ENCODE measurements at regions not wholly inside any gene's neighbourhood (a gene's known extent, or its start where the extent isn't known, plus 50 kb on each side); places are given as distances from the start of the nearest gene placed in this dataset.
"Not testable (repeated sequence)": the region's sequence is repeated elsewhere in the genome, so short reads cannot be mapped to it uniquely, and the experiment has no call there.

- not testable (repeated sequence) for DNase-seq (ENCODE audit: low read depth in 1 of 2, low spot score in 2 of 2); H3K9me3 ChIP-seq (replicated peaks); H3K27ac ChIP-seq; H3K36me3 ChIP-seq; H3K4me3 ChIP-seq; H3K27me3 ChIP-seq (replicated peaks); H3K4me1 ChIP-seq (replicated peaks)
Measured at GRCh38 chr7:76771980-76772379, 144.9 kb upstream of the POMZP3 start.

GRCh38 chr7:76763977-76764376 is 136.9 kb upstream of the POMZP3 start:
- DNase-seq (ENCODE audit: low read depth in 1 of 2, low spot score in 2 of 2); H3K4me3 ChIP-seq; H3K4me1 ChIP-seq (replicated peaks); H3K27ac ChIP-seq; H3K9me3 ChIP-seq (replicated peaks); H3K27me3 ChIP-seq (replicated peaks); H3K36me3 ChIP-seq: not testable (repeated sequence)

DNA sequence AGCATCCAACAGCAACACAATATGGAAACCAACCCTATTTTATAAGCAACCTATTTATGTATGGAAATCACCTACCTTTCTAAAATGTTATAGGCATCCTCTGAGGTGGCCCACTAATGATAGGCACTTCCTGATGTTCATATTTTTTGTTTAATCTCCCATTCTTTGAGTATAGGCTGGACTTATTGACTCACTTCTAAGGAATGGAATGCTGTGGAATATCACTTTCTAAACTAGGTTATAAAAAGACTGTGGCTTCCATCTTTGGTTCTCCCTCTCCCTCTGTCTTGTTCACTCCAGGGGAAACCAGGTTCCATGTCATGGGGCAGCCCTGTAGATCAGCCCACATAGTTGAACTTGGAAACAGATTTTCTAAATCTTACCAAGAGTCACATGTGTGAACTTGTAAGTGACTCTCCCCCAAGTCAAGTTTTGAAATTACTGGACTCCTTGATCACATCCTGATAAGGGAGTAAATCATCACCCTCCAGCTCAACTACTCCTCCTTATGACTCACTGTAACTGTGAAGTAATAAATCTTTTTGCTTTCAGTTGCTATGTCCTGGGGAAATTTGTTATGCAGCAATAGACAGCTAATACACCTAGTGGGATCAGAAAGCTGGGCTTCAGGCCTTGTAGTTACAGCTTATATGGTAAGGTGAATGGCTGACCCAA is 133.6 kb upstream of the POMZP3 start:
- H3K36me3 ChIP-seq; H3K4me3 ChIP-seq; H3K4me1 ChIP-seq (replicated peaks); H3K9me3 ChIP-seq (replicated peaks); H3K27ac ChIP-seq; H3K27me3 ChIP-seq (replicated peaks): not testable (repeated sequence)
- DNase-seq (ENCODE audit: low read depth in 1 of 2, low spot score in 2 of 2): peak in 1 of 2 experiments; percentile 4

DNA sequence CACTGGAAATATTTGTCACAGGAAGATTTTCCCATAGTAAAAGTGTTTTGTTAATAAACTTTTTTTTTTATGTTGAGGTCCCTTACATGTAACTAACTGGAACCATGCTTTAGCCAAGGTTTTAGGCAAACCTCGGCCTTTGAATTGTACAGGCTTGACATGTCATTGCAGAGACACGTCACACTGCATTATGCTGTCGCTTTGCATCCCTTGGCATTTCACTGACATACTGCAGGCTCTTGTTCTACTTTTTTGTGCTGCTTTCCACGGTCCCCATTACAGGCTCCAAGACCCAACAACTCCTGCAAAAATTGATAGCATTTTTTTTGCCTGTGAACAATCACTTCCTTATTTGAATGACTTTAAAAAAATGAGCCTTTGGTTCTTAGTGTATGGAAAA is 112.5 kb upstream of the POMZP3 start:
- not testable (repeated sequence) for H3K9me3 ChIP-seq (replicated peaks); H3K4me1 ChIP-seq (replicated peaks); H3K36me3 ChIP-seq; H3K4me3 ChIP-seq; DNase-seq (ENCODE audit: low read depth in 1 of 2, low spot score in 2 of 2); H3K27ac ChIP-seq; H3K27me3 ChIP-seq (replicated peaks)

DNA sequence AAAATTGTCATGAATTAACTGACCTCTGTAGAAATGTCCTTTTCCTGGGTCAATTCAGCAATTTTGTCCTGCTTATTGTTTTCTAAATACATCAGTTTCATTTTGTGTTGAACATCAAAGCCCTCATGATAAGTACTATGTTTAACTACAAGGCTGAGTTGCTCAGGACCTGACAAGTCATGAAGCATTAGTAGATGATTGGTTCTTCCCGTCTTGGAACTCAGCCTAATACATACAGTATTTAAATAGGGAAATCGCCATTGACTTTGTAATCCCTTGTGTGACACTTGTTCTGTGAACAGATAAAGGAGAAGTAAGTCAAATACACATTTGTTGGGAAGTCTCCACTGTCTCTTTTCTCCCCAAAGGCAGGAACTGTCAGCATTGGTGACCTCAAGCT is 109.6 kb upstream of the POMZP3 start:
- H3K36me3 ChIP-seq; H3K27me3 ChIP-seq (replicated peaks); DNase-seq (ENCODE audit: low read depth in 1 of 2, low spot score in 2 of 2): not testable (repeated sequence)

GRCh38 chr7:76736091-76736490 is 109.0 kb upstream of the POMZP3 start:
- not testable (repeated sequence) for H3K4me3 ChIP-seq; H3K9me3 ChIP-seq (replicated peaks); H3K36me3 ChIP-seq; H3K27ac ChIP-seq; H3K4me1 ChIP-seq (replicated peaks); H3K27me3 ChIP-seq (replicated peaks); DNase-seq (ENCODE audit: low read depth in 1 of 2, low spot score in 2 of 2)

More for the DNA sequence above, 109.6 kb upstream of the POMZP3 start:
- H3K27ac ChIP-seq; H3K4me3 ChIP-seq; H3K4me1 ChIP-seq (replicated peaks); H3K9me3 ChIP-seq (replicated peaks): not testable (repeated sequence)

GRCh38 chr7:76735668-76736067 is 108.6 kb upstream of the POMZP3 start:
- not testable (repeated sequence) for H3K27ac ChIP-seq; DNase-seq (ENCODE audit: low read depth in 1 of 2, low spot score in 2 of 2); H3K27me3 ChIP-seq (replicated peaks); H3K36me3 ChIP-seq; H3K9me3 ChIP-seq (replicated peaks); H3K4me3 ChIP-seq; H3K4me1 ChIP-seq (replicated peaks)

DNA sequence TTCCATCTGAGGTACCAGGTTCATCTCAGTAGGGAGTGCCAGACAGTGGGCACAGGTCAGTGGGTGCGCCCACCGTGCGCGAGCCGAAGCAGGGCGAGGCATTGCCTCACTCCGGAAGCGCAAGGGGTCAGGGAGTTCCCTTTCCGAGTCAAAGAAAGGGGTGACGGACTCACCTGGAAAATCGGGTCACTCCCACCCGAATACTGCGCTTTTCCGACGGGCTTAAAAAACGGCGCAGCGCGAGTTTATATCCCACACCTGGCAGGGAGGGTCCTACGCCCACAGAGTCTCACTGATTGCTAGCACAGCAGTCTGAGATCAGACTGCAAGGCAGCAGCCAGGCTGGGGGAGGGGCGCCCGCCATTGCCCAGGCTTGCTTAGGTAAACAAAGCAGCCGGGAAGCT is 101.5 kb upstream of the POMZP3 start:
- not testable (repeated sequence) for H3K9me3 ChIP-seq (replicated peaks); H3K4me1 ChIP-seq (replicated peaks); DNase-seq (ENCODE audit: low read depth in 1 of 2, low spot score in 2 of 2); H3K27ac ChIP-seq; H3K27me3 ChIP-seq (replicated peaks); H3K36me3 ChIP-seq; H3K4me3 ChIP-seq

DNA sequence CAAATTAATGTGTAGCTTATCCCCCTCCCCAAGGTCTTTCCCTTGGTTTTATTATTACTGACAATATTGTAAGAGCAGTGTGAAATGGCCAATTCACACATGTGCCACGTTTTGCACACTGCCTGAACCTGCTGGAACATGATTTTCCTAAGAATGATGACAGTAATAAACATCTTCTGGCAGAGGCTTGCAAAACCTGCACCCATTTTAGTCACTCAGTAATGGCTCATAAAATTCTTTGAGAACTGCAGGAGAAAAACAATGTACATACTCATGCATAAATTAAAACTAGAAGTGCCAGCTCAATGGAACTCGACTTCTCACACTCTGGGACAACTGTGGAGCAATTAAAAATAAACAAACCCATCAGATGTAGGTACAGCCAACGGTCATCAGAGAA is 96.8 kb upstream of the POMZP3 start:
- not testable (repeated sequence) for H3K9me3 ChIP-seq (replicated peaks); DNase-seq (ENCODE audit: low read depth in 1 of 2, low spot score in 2 of 2); H3K4me1 ChIP-seq (replicated peaks); H3K27ac ChIP-seq; H3K27me3 ChIP-seq (replicated peaks); H3K36me3 ChIP-seq; H3K4me3 ChIP-seq

GRCh38 chr7:76716551-76716950 is 89.5 kb upstream of the POMZP3 start:
- DNase-seq (ENCODE audit: low read depth in 1 of 2, low spot score in 2 of 2); H3K4me3 ChIP-seq; H3K27me3 ChIP-seq (replicated peaks); H3K27ac ChIP-seq; H3K36me3 ChIP-seq; H3K9me3 ChIP-seq (replicated peaks); H3K4me1 ChIP-seq (replicated peaks): not testable (repeated sequence)

- H3K27ac ChIP-seq; H3K9me3 ChIP-seq (replicated peaks); H3K36me3 ChIP-seq; H3K4me1 ChIP-seq (replicated peaks); H3K4me3 ChIP-seq; DNase-seq (ENCODE audit: low read depth in 1 of 2, low spot score in 2 of 2); H3K27me3 ChIP-seq (replicated peaks): not testable (repeated sequence)
Measured at GRCh38 chr7:76712926-76713325, 85.8 kb upstream of the POMZP3 start.

DNA sequence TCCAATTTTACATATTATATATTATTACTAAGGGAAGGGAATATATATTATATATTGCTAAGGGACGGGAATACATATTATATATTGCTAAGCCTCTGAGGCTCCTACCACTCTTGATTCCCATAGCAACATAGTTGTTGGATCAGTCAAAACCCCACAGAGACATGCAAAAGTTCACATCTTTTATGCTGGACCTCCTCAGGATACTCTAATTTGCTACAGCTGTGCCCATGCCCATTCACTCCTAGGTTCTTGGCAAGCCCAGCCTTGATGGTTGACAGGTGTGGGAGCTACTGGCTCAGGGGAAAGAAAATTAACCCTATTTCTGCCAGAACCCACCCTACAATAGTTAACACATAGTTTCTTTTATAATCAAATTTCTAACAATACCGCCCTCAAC is 84.6 kb upstream of the POMZP3 start:
- not testable (repeated sequence) for H3K4me3 ChIP-seq; H3K36me3 ChIP-seq; H3K4me1 ChIP-seq (replicated peaks); H3K9me3 ChIP-seq (replicated peaks); H3K27ac ChIP-seq; DNase-seq (ENCODE audit: low read depth in 1 of 2, low spot score in 2 of 2); H3K27me3 ChIP-seq (replicated peaks)

DNA sequence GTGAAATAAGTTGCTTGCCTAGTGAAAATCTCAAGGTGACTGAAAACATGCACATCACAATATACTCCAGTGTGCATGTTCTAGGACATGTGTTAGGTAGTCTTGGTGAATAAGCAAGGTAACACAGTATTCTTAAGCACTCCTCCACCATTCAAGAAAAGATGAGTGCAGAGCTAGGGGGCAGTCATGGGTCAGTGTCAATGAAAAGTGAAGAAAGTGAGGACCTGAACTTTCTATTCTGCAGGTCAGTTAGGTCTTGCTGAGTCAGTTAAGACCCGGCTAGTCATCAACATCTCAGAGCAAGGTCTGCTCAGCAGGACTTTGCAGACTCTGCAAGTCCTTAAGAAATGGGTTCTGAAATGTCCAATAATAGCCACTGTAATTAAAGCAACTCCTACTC is 82.6 kb upstream of the POMZP3 start:
- not testable (repeated sequence) for DNase-seq (ENCODE audit: low read depth in 1 of 2, low spot score in 2 of 2); H3K27me3 ChIP-seq (replicated peaks); H3K4me1 ChIP-seq (replicated peaks); H3K27ac ChIP-seq; H3K4me3 ChIP-seq; H3K36me3 ChIP-seq; H3K9me3 ChIP-seq (replicated peaks)

DNA sequence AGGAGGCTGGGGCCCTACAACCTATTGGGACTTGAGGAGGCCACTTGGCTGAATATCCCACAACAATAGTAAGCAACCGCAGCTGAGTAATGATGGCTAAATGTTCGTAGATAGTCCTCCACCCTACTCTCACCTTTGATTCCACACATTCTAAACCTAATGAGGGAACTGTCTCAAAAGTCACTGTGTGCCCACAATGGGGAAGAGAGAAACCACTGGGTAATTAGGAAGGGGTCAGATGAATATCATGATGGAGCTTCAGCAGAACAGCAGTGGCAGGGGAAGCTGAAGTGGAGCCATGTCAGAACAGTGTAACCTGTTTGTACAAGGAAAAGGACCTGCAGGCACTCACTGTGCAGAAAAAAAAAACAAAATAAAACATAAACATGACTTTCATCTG is 81.4 kb upstream of the POMZP3 start:
- H3K27me3 ChIP-seq (replicated peaks); H3K9me3 ChIP-seq (replicated peaks); H3K36me3 ChIP-seq: not testable (repeated sequence)

DNA sequence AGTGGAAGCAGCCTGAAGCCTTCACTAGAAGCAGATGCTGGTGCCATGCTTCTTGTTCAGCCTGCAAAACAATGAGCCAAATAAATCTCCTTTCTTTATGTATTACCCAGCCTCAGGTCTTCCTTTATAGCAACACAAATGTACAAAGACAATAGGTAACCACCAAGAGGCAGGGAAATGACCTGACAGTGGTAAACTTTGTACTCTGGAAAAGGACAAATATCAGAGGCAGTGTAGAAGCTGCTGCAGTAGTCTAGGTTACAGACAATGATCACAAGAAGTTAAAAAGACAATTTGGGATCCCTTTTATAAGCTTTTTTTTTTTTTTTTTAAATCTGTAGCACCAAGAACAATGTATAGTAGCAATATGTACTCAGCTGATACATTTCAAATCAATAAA is 76.7 kb upstream of the POMZP3 start:
- not testable (repeated sequence) for H3K27ac ChIP-seq; H3K36me3 ChIP-seq; H3K27me3 ChIP-seq (replicated peaks); H3K4me1 ChIP-seq (replicated peaks); H3K9me3 ChIP-seq (replicated peaks); DNase-seq (ENCODE audit: low read depth in 1 of 2, low spot score in 2 of 2); H3K4me3 ChIP-seq

More for the DNA sequence above, 81.4 kb upstream of the POMZP3 start:
- not testable (repeated sequence) for DNase-seq (ENCODE audit: low read depth in 1 of 2, low spot score in 2 of 2); H3K4me3 ChIP-seq; H3K27ac ChIP-seq; H3K4me1 ChIP-seq (replicated peaks)
